GM12878 (cell line): ENCODE measurements at regions not wholly inside any gene's neighbourhood (a gene's known extent, or its start where the extent isn't known, plus 50 kb on each side); places are given as distances from the start of the nearest gene placed in this dataset.

Experiments used
- ATAC-seq: fragments of 200-7000 bp; cut with Tn5 transposase; 3 replicates; pipeline ENCODE4 v1.9.1; 2020; ENCODE audit warnings: mild to moderate bottlenecking, moderate library complexity
- BruUV-seq: library from RNA; stranded (reverse); fragments of 400-500 nt; replicated peaks from 2 replicates; lab custom pipeline; 2021; lab: Mats Ljungman, UMichigan
- CTCF ChIA-PET: fragments of 300-600 bp; sonication (Branson Sonifier 250); formaldehyde crosslinking; extraction: SDS; loops from one replicate; lab custom pipeline; 2021; ENCODE audit warnings: inconsistent platforms; lab: Yijun Ruan, JAX
- POLR2A ChIA-PET: fragments of 350-600 bp; formaldehyde crosslinking; extraction: SDS; loops from one replicate; lab custom pipeline; 2021; ENCODE audit warnings: inconsistent platforms; lab: Charles Lee
- RAD21 ChIA-PET: fragments of 300-600 bp; sonication (Branson Sonifier 250); formaldehyde crosslinking; loops from one replicate; lab custom pipeline; 2023; ENCODE audit warnings: antibody characterized with exemption; ENCODE audit not compliant: unreplicated experiment; lab: Charles Lee
- SMC1A ChIA-PET: fragments of 300-600 bp; sonication (Branson Sonifier 250); formaldehyde crosslinking; loops from one replicate; lab custom pipeline; 2023; ENCODE audit not compliant: unreplicated experiment, uncharacterized antibody; lab: Charles Lee
- DNase-seq: peaks from one replicate; pipeline ENCODE4 v3.0.0-alpha.2; 2011; ENCODE audit warnings: low read depth, low spot score
- FAIRE-seq: peaks from 3 replicates; lab custom pipeline; 2011; peaks lifted over from hg19 to GRCh38; lab: Jason Lieb, UNC
- H2AFZ ChIP-seq: 2 replicates; pipeline ENCODE4 v1.6.0; 2011; ENCODE audit warnings: low read depth, low read length, control low read depth; ENCODE audit not compliant: control insufficient read depth
- H3K27ac ChIP-seq: 2 replicates; pipeline ENCODE4 v1.5.1; 2011; ENCODE audit warnings: control low read depth; ENCODE audit not compliant: control insufficient read depth, insufficient read depth
- H3K27me3 ChIP-seq, 2 experiments: replicated peaks in 1 of 2; 2 replicates each; pipeline versions ENCODE4 v1.6.0 to v1.6.1; 2011; ENCODE audit warnings: low read length in 1 of 2; ENCODE audit not compliant: control insufficient read depth in 2 of 2, insufficient read depth in 2 of 2
- H3K36me3 ChIP-seq, 2 experiments: 2 replicates each; pipeline ENCODE4 v1.5.1; 2011; ENCODE audit warnings: low read length in 1 of 2; ENCODE audit not compliant: control insufficient read depth in 2 of 2, insufficient read depth in 2 of 2
- H3K4me1 ChIP-seq: 2 replicates; pipeline ENCODE4 v1.6.1; 2011; ENCODE audit warnings: mild to moderate bottlenecking, low read length, moderate library complexity, mixed read lengths; ENCODE audit not compliant: control insufficient read depth, insufficient read depth
- H3K4me2 ChIP-seq: 2 replicates; pipeline ENCODE4 v1.6.0; 2011; ENCODE audit warnings: control low read depth; ENCODE audit not compliant: control insufficient read depth, insufficient read depth
- H3K4me3 ChIP-seq: fragments of 200-600 bp; sonication (generic); 2 replicates; pipeline ENCODE4 v1.5.1; 2016
- H3K79me2 ChIP-seq: 2 replicates; pipeline ENCODE4 v1.6.0; 2011; ENCODE audit warnings: low read length; ENCODE audit not compliant: control insufficient read depth, insufficient read depth
- H3K9ac ChIP-seq: 2 replicates; pipeline ENCODE4 v1.8.0; 2011; ENCODE audit warnings: low read length, control low read depth, mixed read lengths; ENCODE audit not compliant: control insufficient read depth, insufficient read depth
- H3K9me3 ChIP-seq: replicated peaks from 3 replicates; pipeline ENCODE4 v1.5.1; 2011; ENCODE audit warnings: mild to moderate bottlenecking, low read length; ENCODE audit not compliant: control insufficient read depth, insufficient read depth
- H4K20me1 ChIP-seq: 2 replicates; pipeline ENCODE4 v1.6.0; 2011; ENCODE audit not compliant: control insufficient read depth, insufficient read depth
- CBX5 ChIP-seq: sonication (generic); IDR thresholded peaks from 2 replicates; pipeline ENCODE4 v1.6.1; 2016; ENCODE audit warnings: low read depth, moderate library complexity, mild to moderate bottlenecking, inconsistent platforms
- FOXM1 ChIP-seq: IDR thresholded peaks from 2 replicates; pipeline ENCODE4 v1.6.1; 2012; ENCODE audit warnings: low read depth, mild to moderate bottlenecking, inconsistent platforms, low read length, moderate library complexity
- NFXL1 ChIP-seq: fragments of 450-650 bp; IDR thresholded peaks from 2 replicates; pipeline ENCODE4 v1.6.1; 2017; ENCODE audit warnings: antibody characterized with exemption, mild to moderate bottlenecking, borderline replicate concordance
- NR2C1 ChIP-seq: fragments of 450-650 bp; IDR thresholded peaks from 2 replicates; pipeline ENCODE4 v1.6.1; 2017; ENCODE audit warnings: antibody characterized with exemption, mild to moderate bottlenecking, moderate library complexity
- SUZ12 ChIP-seq: fragments of 200-600 bp; sonication (generic); IDR thresholded peaks from one replicate; pipeline ENCODE4 v1.6.1; 2018; ENCODE audit warnings: antibody characterized with exemption, mild to moderate bottlenecking; ENCODE audit not compliant: unreplicated experiment
- YY1 ChIP-seq: IDR thresholded peaks from 2 replicates; pipeline ENCODE4 v1.6.1; 2011; ENCODE audit warnings: low read depth, mild to moderate bottlenecking, low read length
- ZNF274 ChIP-seq: IDR thresholded peaks from one replicate; pipeline ENCODE4 v1.8.0; 2011; ENCODE audit not compliant: insufficient read length, insufficient read depth
- ZNF384 ChIP-seq: IDR thresholded peaks from 2 replicates; pipeline ENCODE4 v1.6.1; 2012; ENCODE audit warnings: low read depth, mild to moderate bottlenecking, low read length, improper control_type of control experiment, borderline replicate concordance
- WGBS: methylation state at CpG from one replicate; pipeline ENCODE4 v1.1.6; 2016; ENCODE audit warnings: low lambda C conversion rate; ENCODE audit not compliant: insufficient replicate concordance, insufficient coverage; ENCODE audit errors: missing lambda C conversion rate; 5-methylcytosine and 5-hydroxymethylcytosine counted together
- in situ Hi-C: fragments of 300-500 bp; cut with MboI; formaldehyde crosslinking; loops from 9 replicates; pipeline ENCODE4 v1.14.3; 2018; ENCODE audit warnings: mixed read lengths
- intact Hi-C: fragments of 100-400 bp; cut with micrococcal nuclease; formaldehyde crosslinking; loops from one replicate; pipeline ENCODE4 v1.14.2; 2022; ENCODE audit not compliant: unreplicated experiment
- TF ChIP-seq, protein P1 (sequence below): fragments of 450-650 bp; IDR thresholded peaks from 2 replicates; pipeline ENCODE4 v1.6.1; 2018; ENCODE audit warnings: mild to moderate bottlenecking, low read depth, moderate library complexity; ENCODE audit not compliant: partially characterized antibody
- TF ChIP-seq, protein P2 (sequence below): fragments of 450-650 bp; IDR thresholded peaks from 2 replicates; pipeline ENCODE4 v1.6.1; 2017; ENCODE audit warnings: mild to moderate bottlenecking
- TF ChIP-seq, protein P3 (sequence below): fragments of 450-650 bp; IDR thresholded peaks from 2 replicates; pipeline ENCODE4 v1.6.1; 2014; ENCODE audit warnings: mild to moderate bottlenecking
- TF ChIP-seq, protein P4 (sequence below): fragments of 450-650 bp; IDR thresholded peaks from 2 replicates; pipeline ENCODE4 v1.6.1; 2017; ENCODE audit warnings: low read depth, mild to moderate bottlenecking, moderate library complexity

DNA sequence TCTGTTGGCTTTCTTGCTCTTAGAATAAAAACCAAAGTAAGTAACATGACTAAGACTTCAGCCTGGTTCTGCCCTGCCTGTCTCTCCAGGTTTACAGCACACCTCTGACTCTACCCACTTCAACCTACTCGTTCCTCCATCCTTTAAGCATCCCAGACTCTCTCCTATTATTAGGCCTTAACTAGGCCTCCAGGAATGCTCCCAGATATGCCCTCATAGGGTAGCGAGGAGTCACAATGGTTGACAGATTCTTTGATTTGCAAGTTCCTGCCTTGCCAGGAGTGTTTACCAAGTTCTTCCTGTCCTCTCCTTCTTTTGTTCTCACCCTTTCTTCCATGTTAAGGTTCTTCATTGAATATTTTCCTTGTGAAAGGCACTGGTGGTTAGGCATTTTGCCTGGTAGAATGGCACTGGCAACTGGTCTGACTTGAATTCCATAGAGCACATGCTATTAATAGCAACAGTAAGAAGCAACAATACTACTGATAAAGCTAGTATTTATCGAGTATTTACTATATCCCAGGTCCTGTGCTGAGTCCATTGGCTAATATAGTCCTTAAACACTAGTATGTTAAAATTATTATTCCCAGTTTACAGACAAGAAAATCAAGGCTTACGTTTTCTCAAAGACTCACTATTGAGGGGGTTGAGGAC is 327.9 kb upstream of the PRKCQ start:
- H3K4me3 ChIP-seq: no peak overlapping the region
- RAD21 ChIA-PET: no interaction called here
- DNase-seq (no peak), ATAC-seq (no peak), FAIRE-seq (no peak)
- H3K27ac ChIP-seq: no peak overlapping the region
- H3K4me2 ChIP-seq: no peak overlapping the region
- H3K36me3 ChIP-seq: no peaks in the 10 kb centered on the region
- no peak overlapping the region for H2AFZ ChIP-seq
- POLR2A ChIA-PET: no interaction called here
- H3K27me3 ChIP-seq: no peaks in the 10 kb centered on the region
- no peaks in the 10 kb centered on the region for H3K79me2 ChIP-seq
- SMC1A ChIA-PET: no interaction called here
- intact Hi-C loops: no loop called here
- H3K9me3 ChIP-seq: no peaks in the 10 kb centered on the region; the same call in 1 of the 3 replicates
- peaks cover 12% of the 10 kb centered on the region for H3K4me1 ChIP-seq
- no peak overlapping the region for H3K9ac ChIP-seq
- in situ Hi-C loops: no loop called here
- CTCF ChIA-PET: no interaction called here
- no peaks in the 10 kb centered on the region for H4K20me1 ChIP-seq
- 17% methylated on average over 4 of the region's 4 CpGs for WGBS
- BruUV-seq: no TSS peak
- no peak for TF ChIP-seq NR2C1
- no peak for TF ChIP-seq YY1
- no peak for TF ChIP-seq ZNF274
- TF ChIP-seq, protein P1, sequence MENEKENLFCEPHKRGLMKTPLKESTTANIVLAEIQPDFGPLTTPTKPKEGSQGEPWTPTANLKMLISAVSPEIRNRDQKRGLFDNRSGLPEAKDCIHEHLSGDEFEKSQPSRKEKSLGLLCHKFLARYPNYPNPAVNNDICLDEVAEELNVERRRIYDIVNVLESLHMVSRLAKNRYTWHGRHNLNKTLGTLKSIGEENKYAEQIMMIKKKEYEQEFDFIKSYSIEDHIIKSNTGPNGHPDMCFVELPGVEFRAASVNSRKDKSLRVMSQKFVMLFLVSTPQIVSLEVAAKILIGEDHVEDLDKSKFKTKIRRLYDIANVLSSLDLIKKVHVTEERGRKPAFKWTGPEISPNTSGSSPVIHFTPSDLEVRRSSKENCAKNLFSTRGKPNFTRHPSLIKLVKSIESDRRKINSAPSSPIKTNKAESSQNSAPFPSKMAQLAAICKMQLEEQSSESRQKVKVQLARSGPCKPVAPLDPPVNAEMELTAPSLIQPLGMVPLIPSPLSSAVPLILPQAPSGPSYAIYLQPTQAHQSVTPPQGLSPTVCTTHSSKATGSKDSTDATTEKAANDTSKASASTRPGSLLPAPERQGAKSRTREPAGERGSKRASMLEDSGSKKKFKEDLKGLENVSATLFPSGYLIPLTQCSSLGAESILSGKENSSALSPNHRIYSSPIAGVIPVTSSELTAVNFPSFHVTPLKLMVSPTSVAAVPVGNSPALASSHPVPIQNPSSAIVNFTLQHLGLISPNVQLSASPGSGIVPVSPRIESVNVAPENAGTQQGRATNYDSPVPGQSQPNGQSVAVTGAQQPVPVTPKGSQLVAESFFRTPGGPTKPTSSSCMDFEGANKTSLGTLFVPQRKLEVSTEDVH: no peak
- no peak for TF ChIP-seq CBX5
- TF ChIP-seq, protein P2, sequence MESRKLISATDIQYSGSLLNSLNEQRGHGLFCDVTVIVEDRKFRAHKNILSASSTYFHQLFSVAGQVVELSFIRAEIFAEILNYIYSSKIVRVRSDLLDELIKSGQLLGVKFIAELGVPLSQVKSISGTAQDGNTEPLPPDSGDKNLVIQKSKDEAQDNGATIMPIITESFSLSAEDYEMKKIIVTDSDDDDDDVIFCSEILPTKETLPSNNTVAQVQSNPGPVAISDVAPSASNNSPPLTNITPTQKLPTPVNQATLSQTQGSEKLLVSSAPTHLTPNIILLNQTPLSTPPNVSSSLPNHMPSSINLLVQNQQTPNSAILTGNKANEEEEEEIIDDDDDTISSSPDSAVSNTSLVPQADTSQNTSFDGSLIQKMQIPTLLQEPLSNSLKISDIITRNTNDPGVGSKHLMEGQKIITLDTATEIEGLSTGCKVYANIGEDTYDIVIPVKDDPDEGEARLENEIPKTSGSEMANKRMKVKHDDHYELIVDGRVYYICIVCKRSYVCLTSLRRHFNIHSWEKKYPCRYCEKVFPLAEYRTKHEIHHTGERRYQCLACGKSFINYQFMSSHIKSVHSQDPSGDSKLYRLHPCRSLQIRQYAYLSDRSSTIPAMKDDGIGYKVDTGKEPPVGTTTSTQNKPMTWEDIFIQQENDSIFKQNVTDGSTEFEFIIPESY: no peak
- TF ChIP-seq NFXL1: no peak
- TF ChIP-seq, protein P3, sequence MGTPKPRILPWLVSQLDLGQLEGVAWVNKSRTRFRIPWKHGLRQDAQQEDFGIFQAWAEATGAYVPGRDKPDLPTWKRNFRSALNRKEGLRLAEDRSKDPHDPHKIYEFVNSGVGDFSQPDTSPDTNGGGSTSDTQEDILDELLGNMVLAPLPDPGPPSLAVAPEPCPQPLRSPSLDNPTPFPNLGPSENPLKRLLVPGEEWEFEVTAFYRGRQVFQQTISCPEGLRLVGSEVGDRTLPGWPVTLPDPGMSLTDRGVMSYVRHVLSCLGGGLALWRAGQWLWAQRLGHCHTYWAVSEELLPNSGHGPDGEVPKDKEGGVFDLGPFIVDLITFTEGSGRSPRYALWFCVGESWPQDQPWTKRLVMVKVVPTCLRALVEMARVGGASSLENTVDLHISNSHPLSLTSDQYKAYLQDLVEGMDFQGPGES: no peak
- TF ChIP-seq SUZ12: no peak
- TF ChIP-seq ZNF384: no peak
- TF ChIP-seq, protein P4, sequence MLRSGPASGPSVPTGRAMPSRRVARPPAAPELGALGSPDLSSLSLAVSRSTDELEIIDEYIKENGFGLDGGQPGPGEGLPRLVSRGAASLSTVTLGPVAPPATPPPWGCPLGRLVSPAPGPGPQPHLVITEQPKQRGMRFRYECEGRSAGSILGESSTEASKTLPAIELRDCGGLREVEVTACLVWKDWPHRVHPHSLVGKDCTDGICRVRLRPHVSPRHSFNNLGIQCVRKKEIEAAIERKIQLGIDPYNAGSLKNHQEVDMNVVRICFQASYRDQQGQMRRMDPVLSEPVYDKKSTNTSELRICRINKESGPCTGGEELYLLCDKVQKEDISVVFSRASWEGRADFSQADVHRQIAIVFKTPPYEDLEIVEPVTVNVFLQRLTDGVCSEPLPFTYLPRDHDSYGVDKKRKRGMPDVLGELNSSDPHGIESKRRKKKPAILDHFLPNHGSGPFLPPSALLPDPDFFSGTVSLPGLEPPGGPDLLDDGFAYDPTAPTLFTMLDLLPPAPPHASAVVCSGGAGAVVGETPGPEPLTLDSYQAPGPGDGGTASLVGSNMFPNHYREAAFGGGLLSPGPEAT: no peak
- TF ChIP-seq FOXM1: no peak
